ENCODE measurements at regions not wholly inside any gene's neighbourhood (a gene's known extent, or its start where the extent isn't known, plus 50 kb on each side); places are given as distances from the start of the nearest gene placed in this dataset.

- no peak for TF ChIP-seq CTCF (conservative IDR thresholded peaks at IDR 0.05; ENCODE audit: low read depth in 2 of 2)
- TF ChIP-seq, protein P1, sequence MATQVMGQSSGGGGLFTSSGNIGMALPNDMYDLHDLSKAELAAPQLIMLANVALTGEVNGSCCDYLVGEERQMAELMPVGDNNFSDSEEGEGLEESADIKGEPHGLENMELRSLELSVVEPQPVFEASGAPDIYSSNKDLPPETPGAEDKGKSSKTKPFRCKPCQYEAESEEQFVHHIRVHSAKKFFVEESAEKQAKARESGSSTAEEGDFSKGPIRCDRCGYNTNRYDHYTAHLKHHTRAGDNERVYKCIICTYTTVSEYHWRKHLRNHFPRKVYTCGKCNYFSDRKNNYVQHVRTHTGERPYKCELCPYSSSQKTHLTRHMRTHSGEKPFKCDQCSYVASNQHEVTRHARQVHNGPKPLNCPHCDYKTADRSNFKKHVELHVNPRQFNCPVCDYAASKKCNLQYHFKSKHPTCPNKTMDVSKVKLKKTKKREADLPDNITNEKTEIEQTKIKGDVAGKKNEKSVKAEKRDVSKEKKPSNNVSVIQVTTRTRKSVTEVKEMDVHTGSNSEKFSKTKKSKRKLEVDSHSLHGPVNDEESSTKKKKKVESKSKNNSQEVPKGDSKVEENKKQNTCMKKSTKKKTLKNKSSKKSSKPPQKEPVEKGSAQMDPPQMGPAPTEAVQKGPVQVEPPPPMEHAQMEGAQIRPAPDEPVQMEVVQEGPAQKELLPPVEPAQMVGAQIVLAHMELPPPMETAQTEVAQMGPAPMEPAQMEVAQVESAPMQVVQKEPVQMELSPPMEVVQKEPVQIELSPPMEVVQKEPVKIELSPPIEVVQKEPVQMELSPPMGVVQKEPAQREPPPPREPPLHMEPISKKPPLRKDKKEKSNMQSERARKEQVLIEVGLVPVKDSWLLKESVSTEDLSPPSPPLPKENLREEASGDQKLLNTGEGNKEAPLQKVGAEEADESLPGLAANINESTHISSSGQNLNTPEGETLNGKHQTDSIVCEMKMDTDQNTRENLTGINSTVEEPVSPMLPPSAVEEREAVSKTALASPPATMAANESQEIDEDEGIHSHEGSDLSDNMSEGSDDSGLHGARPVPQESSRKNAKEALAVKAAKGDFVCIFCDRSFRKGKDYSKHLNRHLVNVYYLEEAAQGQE (IDR thresholded peaks at IDR 0.05; ENCODE audit: unreplicated experiment), result no peak
- no peak for TF ChIP-seq POLR2AphosphoS5 (IDR thresholded peaks at IDR 0.05; ENCODE audit: low read depth)
- TF ChIP-seq EZH2 (IDR thresholded peaks at IDR 0.05; ENCODE audit: low read depth, unreplicated experiment), result no peak
- no peak for TF ChIP-seq ZNF331 (CRISPR knock-in tag; IDR thresholded peaks at IDR 0.05; ENCODE audit: low read depth)
- no peak for TF ChIP-seq JUNB (IDR thresholded peaks at IDR 0.05; ENCODE audit: unreplicated experiment)
- no peak for TF ChIP-seq EZH2phosphoT487 (IDR thresholded peaks at IDR 0.05; ENCODE audit: unreplicated experiment)
- no peak for TF ChIP-seq NANOG (IDR thresholded peaks at IDR 0.05; ENCODE audit: borderline replicate concordance)
- TF ChIP-seq CREB1 (CRISPR knock-in tag; IDR thresholded peaks at IDR 0.05; ENCODE audit: low read depth), result no peak
- TF ChIP-seq ETS1 (IDR thresholded peaks at IDR 0.05), result no peak
- TF ChIP-seq ZNF462 (CRISPR knock-in tag; IDR thresholded peaks at IDR 0.05), result no peak
- TF ChIP-seq ZNF114 (CRISPR knock-in tag; IDR thresholded peaks at IDR 0.05), result no peak
Measured at GRCh38 chr2:234287650-234288049, 209.2 kb downstream of the ARL4C start.
